Lower leg skin (tissue), 3 donors: ENCODE measurements at regions not wholly inside any gene's neighbourhood (a gene's known extent, or its start where the extent isn't known, plus 50 kb on each side); places are given as distances from the start of the nearest gene placed in this dataset.

Source experiments
- CTCF ChIP-seq, 3 donors: fragments of 450-650 bp; IDR thresholded peaks; one replicate each; pipeline ENCODE4 v1.5.1; 2016; ENCODE audit warnings: antibody characterized with exemption in 3 of 3, mild to moderate bottlenecking in 3 of 3, moderate library complexity in 2 of 3
- POLR2A ChIP-seq, 2 donors: fragments of 450-650 bp; IDR thresholded peaks; one replicate each; pipeline ENCODE4 v1.6.1; 2016 to 2017; ENCODE audit warnings: antibody characterized with exemption in 2 of 2, mild to moderate bottlenecking in 1 of 2, moderate library complexity in 1 of 2

DNA sequence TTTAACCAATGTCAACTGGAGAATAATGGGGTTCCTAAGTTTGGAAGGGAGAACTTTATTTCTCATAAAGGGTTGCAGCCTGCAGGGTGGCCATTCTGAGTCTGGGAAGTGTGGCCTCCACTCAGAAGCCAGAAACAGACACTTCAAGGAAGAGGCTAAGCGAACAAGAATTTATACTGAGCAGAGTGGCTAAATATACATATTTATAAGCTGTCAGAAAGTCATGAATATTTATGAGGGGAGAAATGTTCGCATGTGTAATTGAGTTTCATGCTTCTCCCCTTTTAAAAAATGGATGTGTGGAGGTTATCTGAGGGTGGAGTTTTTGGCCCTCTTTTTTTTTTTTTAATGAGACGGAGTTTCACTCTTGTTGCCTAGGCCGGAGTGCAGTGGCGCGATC is 78.1 kb upstream of the PLAC8 start:
- TF ChIP-seq CTCF (IDR thresholded peaks at IDR 0.05) (no peak), POLR2A (IDR thresholded peaks at IDR 0.05) (no peak)
